ENCODE measurements at regions not wholly inside any gene's neighbourhood (a gene's known extent, or its start where the extent isn't known, plus 50 kb on each side); places are given as distances from the start of the nearest gene placed in this dataset.

GRCh38 chr2:235126768-235127167 is 175.0 kb downstream of the SH3BP4 start:
- WGBS: 77% methylated on average over 3 of the region's 3 CpGs

GRCh38 chr2:235127931-235128330 is 176.1 kb downstream of the SH3BP4 start:
- intact Hi-C loops (cut with DNase I): no loop called here
- no peak overlapping the region for H3K4me3 ChIP-seq
- H3K36me3 ChIP-seq: no peaks in the 10 kb centered on the region
- no peak for DNase-seq (ENCODE audit: extremely low spot score)
- H3K27ac ChIP-seq (replicated peaks in 1 of 4): no peak overlapping the region
- TF ChIP-seq EP300 (IDR thresholded peaks at IDR 0.05): no peak
- TF ChIP-seq CTCF (IDR thresholded peaks at IDR 0.05): no peak
- TF ChIP-seq POLR2A (IDR thresholded peaks at IDR 0.05; ENCODE audit: low read depth): no peak
- no peak for TF ChIP-seq POLR2AphosphoS5 (IDR thresholded peaks at IDR 0.05)
- WGBS: 84% methylated on average over 3 of the region's 3 CpGs
- H3K9me3 ChIP-seq: no peaks in the 10 kb centered on the region
- peaks cover 0 to 11% (median 0%) of the 10 kb centered on the region in 4 donors for H3K27me3 ChIP-seq
- H3K4me1 ChIP-seq: no peaks in the 10 kb centered on the region

More at GRCh38 chr2:235126768-235127167, 175.0 kb downstream of the SH3BP4 start:
- Histone ChIP-seq H3K27ac (replicated peaks in 1 of 4) (no peak overlapping the region), H3K4me3 (no peak overlapping the region), H3K9me3 (no peaks in the 10 kb centered on the region), H3K36me3 (no peaks in the 10 kb centered on the region), H3K4me1 (no peaks in the 10 kb centered on the region), H3K27me3 (peaks cover 0 to 9% (median 0%) of the 10 kb centered on the region in 4 donors)
- DNase-seq (ENCODE audit: extremely low spot score): no peak
- TF ChIP-seq POLR2A (IDR thresholded peaks at IDR 0.05; ENCODE audit: low read depth): no peak
- TF ChIP-seq CTCF (IDR thresholded peaks at IDR 0.05): no peak
- no peak for TF ChIP-seq EP300 (IDR thresholded peaks at IDR 0.05)
- no peak for TF ChIP-seq POLR2AphosphoS5 (IDR thresholded peaks at IDR 0.05)
- intact Hi-C loops (cut with DNase I): no loop called here

GRCh38 chr2:235129850-235130249 is 178.0 kb downstream of the SH3BP4 start:
- no peaks in the 10 kb centered on the region for H3K9me3 ChIP-seq
- intact Hi-C loops (cut with DNase I): no loop called here
- no peak for DNase-seq (ENCODE audit: extremely low spot score)
- no peaks in the 10 kb centered on the region for H3K36me3 ChIP-seq
- H3K27me3 ChIP-seq: peaks cover 0 to 11% (median 0%) of the 10 kb centered on the region in 4 donors
- TF ChIP-seq POLR2A (IDR thresholded peaks at IDR 0.05; ENCODE audit: low read depth) (no peak), EP300 (IDR thresholded peaks at IDR 0.05) (no peak), CTCF (IDR thresholded peaks at IDR 0.05) (no peak), POLR2AphosphoS5 (IDR thresholded peaks at IDR 0.05) (no peak)
- no peak overlapping the region for H3K27ac ChIP-seq (replicated peaks in 1 of 4)
- 86% methylated on average over 5 of the region's 5 CpGs for WGBS
- no peak overlapping the region for H3K4me3 ChIP-seq
- no peaks in the 10 kb centered on the region for H3K4me1 ChIP-seq

- Histone ChIP-seq H3K4me1 (peaks cover 0 to 5% (median 0%) of the 10 kb centered on the region in 4 donors), H3K9me3 (no peaks in the 10 kb centered on the region), H3K27ac (replicated peaks in 1 of 4) (no peak overlapping the region), H3K36me3 (no peaks in the 10 kb centered on the region), H3K27me3 (peaks cover 0 to 11% (median 0%) of the 10 kb centered on the region in 4 donors), H3K4me3 (no peak overlapping the region)
- intact Hi-C loops (cut with DNase I): no loop called here
- no peak for DNase-seq (ENCODE audit: extremely low spot score)
- 93% methylated on average over 21 of the region's 21 CpGs for WGBS
- TF ChIP-seq CTCF (IDR thresholded peaks at IDR 0.05) (no peak), POLR2A (IDR thresholded peaks at IDR 0.05; ENCODE audit: low read depth) (no peak), EP300 (IDR thresholded peaks at IDR 0.05) (no peak), POLR2AphosphoS5 (IDR thresholded peaks at IDR 0.05) (no peak)
Observed at GRCh38 chr2:235131334-235132305, 179.8 kb downstream of the SH3BP4 start.
